ENCODE measurements at regions not wholly inside any gene's neighbourhood (a gene's known extent, or its start where the extent isn't known, plus 50 kb on each side); places are given as distances from the start of the nearest gene placed in this dataset.

DNA sequence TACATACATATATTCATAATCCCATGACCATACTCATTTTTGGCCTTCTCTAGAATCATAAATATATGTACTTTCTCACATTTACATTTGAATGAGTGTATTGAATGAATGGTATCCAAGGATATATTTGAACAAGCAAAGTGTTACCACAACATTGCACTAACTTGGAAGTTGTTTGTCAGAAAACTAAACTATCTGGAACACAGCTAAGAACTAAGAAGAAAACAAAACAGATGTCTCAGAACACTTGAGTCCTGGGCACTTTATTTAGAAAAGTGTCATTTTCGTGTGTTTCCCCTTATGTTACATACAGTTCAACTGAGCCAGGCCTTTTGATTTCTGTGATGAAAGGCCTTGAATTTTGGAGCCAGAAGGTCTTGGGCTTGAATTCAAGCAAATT lies 466.7 kb upstream of the FAT1 start:
- TF ChIP-seq, protein P1, sequence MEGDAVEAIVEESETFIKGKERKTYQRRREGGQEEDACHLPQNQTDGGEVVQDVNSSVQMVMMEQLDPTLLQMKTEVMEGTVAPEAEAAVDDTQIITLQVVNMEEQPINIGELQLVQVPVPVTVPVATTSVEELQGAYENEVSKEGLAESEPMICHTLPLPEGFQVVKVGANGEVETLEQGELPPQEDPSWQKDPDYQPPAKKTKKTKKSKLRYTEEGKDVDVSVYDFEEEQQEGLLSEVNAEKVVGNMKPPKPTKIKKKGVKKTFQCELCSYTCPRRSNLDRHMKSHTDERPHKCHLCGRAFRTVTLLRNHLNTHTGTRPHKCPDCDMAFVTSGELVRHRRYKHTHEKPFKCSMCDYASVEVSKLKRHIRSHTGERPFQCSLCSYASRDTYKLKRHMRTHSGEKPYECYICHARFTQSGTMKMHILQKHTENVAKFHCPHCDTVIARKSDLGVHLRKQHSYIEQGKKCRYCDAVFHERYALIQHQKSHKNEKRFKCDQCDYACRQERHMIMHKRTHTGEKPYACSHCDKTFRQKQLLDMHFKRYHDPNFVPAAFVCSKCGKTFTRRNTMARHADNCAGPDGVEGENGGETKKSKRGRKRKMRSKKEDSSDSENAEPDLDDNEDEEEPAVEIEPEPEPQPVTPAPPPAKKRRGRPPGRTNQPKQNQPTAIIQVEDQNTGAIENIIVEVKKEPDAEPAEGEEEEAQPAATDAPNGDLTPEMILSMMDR (IDR thresholded peaks at IDR 0.05), result no peak
- TF ChIP-seq POLR2A (IDR thresholded peaks at IDR 0.05), result no peak
